H9 (cell line): ENCODE measurements at regions not wholly inside any gene's neighbourhood (a gene's known extent, or its start where the extent isn't known, plus 50 kb on each side); places are given as distances from the start of the nearest gene placed in this dataset.

Source experiments
- DNase-seq: peaks from one replicate; pipeline ENCODE4 v3.0.0-alpha.2; 2017
- H2AFZ ChIP-seq: one replicate; pipeline ENCODE4 v1.6.1; 2013; ENCODE audit warnings: mild to moderate bottlenecking, low read length, control low read depth, moderate library complexity
- H2AK5ac ChIP-seq: 2 replicates; pipeline ENCODE4 v1.6.1; 2013; ENCODE audit warnings: low read length, control low read depth, mixed read lengths; ENCODE audit not compliant: insufficient read length
- H2BK120ac ChIP-seq: one replicate; pipeline ENCODE4 v1.6.1; 2013; ENCODE audit warnings: low read depth, mild to moderate bottlenecking, low read length, control low read depth, inconsistent platforms; ENCODE audit not compliant: poor library complexity, severe bottlenecking
- H2BK12ac ChIP-seq: 2 replicates; pipeline ENCODE4 v1.6.1; 2013; ENCODE audit warnings: low read length, control low read depth, mixed read lengths, low read depth; ENCODE audit not compliant: insufficient read length
- H2BK15ac ChIP-seq: 2 replicates; pipeline ENCODE4 v1.6.1; 2013; ENCODE audit warnings: low read depth, low read length, control low read depth
- H2BK20ac ChIP-seq: one replicate; pipeline ENCODE4 v1.6.1; 2013; ENCODE audit warnings: low read depth, mild to moderate bottlenecking, low read length, control low read depth, inconsistent platforms; ENCODE audit not compliant: poor library complexity, severe bottlenecking
- H2BK5ac ChIP-seq: 2 replicates; pipeline ENCODE4 v1.6.1; 2013; ENCODE audit warnings: low read length, control low read depth, mixed read lengths; ENCODE audit not compliant: insufficient read length
- H3K14ac ChIP-seq: 2 replicates; pipeline ENCODE4 v1.6.1; 2013; ENCODE audit warnings: low read length, control low read depth; ENCODE audit not compliant: insufficient read depth
- H3K18ac ChIP-seq: 2 replicates; pipeline ENCODE4 v1.6.1; 2013; ENCODE audit warnings: low read depth, mild to moderate bottlenecking, mixed read lengths, low read length, control low read depth; ENCODE audit not compliant: insufficient read length
- H3K23ac ChIP-seq: 2 replicates; pipeline ENCODE4 v1.6.1; 2013; ENCODE audit warnings: low read length, control low read depth, mixed read lengths, low read depth; ENCODE audit not compliant: insufficient read length
- H3K23me2 ChIP-seq: 2 replicates; pipeline ENCODE4 v1.6.1; 2013; ENCODE audit warnings: low read depth, mild to moderate bottlenecking, mixed read lengths, low read length, control low read depth; ENCODE audit not compliant: insufficient read length, poor library complexity, severe bottlenecking
- H3K27ac ChIP-seq: 2 replicates; pipeline ENCODE4 v1.5.1; 2013; ENCODE audit warnings: low read length, control low read depth, mixed read lengths, low read depth; ENCODE audit not compliant: insufficient read length
- H3K27me3 ChIP-seq: 2 replicates; pipeline ENCODE4 v1.6.1; 2013; ENCODE audit warnings: low read length, control low read depth, inconsistent platforms; ENCODE audit not compliant: insufficient read depth
- H3K4ac ChIP-seq: 2 replicates; pipeline ENCODE4 v1.6.1; 2013; ENCODE audit warnings: low read depth, mild to moderate bottlenecking, control low read depth, inconsistent platforms, low read length, moderate library complexity
- H3K4me1 ChIP-seq: 2 replicates; pipeline ENCODE4 v1.6.1; 2013; ENCODE audit warnings: low read length, control low read depth, inconsistent platforms; ENCODE audit not compliant: insufficient read depth
- H3K4me2 ChIP-seq: 2 replicates; pipeline ENCODE4 v1.6.1; 2013; ENCODE audit warnings: low read length, control low read depth, mixed read lengths; ENCODE audit not compliant: insufficient read length, insufficient read depth
- H3K56ac ChIP-seq: 2 replicates; pipeline ENCODE4 v1.6.1; 2013; ENCODE audit warnings: low read depth, mild to moderate bottlenecking, mixed read lengths, low read length, control low read depth; ENCODE audit not compliant: insufficient read length
- H3K79me1 ChIP-seq: 2 replicates; pipeline ENCODE4 v1.6.1; 2013; ENCODE audit warnings: low read depth, mild to moderate bottlenecking, moderate library complexity, low read length, control low read depth, inconsistent platforms; ENCODE audit not compliant: insufficient read depth, poor library complexity, severe bottlenecking
- H3K79me2 ChIP-seq: 2 replicates; pipeline ENCODE4 v1.6.1; 2013; ENCODE audit warnings: low read length, control low read depth, inconsistent platforms; ENCODE audit not compliant: insufficient read depth
- H3K9ac ChIP-seq: 2 replicates; pipeline ENCODE4 v1.6.1; 2013; ENCODE audit warnings: low read length, control low read depth, mixed read lengths; ENCODE audit not compliant: insufficient read length; ENCODE audit errors: extremely low read depth
- H3K9me3 ChIP-seq: one replicate; pipeline ENCODE4 v1.6.1; 2013; ENCODE audit warnings: low read depth, low read length, inconsistent platforms; ENCODE audit not compliant: control insufficient read depth
- H3T11ph ChIP-seq: one replicate; pipeline ENCODE4 v1.6.1; 2013; ENCODE audit warnings: mild to moderate bottlenecking, low read length, control low read depth, inconsistent platforms
- H4K20me1 ChIP-seq: one replicate; pipeline ENCODE4 v1.6.1; 2013; ENCODE audit not compliant: control insufficient read depth, insufficient read length, insufficient read depth
- H4K5ac ChIP-seq: 2 replicates; pipeline ENCODE4 v1.6.1; 2013; ENCODE audit warnings: low read depth, mild to moderate bottlenecking, mixed read lengths, low read length, control low read depth; ENCODE audit not compliant: insufficient read length
- H4K8ac ChIP-seq: replicated peaks from 2 replicates; pipeline ENCODE4 v1.6.1; 2013; ENCODE audit warnings: low read length, control low read depth, mixed read lengths, low read depth; ENCODE audit not compliant: insufficient read length
- H4K91ac ChIP-seq: 2 replicates; pipeline ENCODE4 v1.6.1; 2013; ENCODE audit warnings: low read depth, mild to moderate bottlenecking, moderate library complexity, mixed read lengths, low read length, control low read depth; ENCODE audit not compliant: insufficient read length
- H3K27ac Mint-ChIP-seq, 3 experiments: 2 replicates in 2 of 3; 3 replicates in 1 of 3; pipeline ENCODE4 v1.8.0; 2020 to 2021; ENCODE audit warnings: mixed read lengths in 3 of 3, mild to moderate bottlenecking in 1 of 3, moderate library complexity in 1 of 3
- H3K27me3 Mint-ChIP-seq: 2 replicates; pipeline ENCODE4 v1.8.0; 2021; ENCODE audit warnings: low read depth, mild to moderate bottlenecking, moderate library complexity, mixed read lengths
- H3K36me3 Mint-ChIP-seq, 3 experiments: 2 replicates in 2 of 3; 3 replicates in 1 of 3; pipeline ENCODE4 v1.8.0; 2020 to 2021; ENCODE audit warnings: low read depth in 3 of 3, mixed read lengths in 3 of 3; ENCODE audit not compliant: insufficient read depth in 1 of 3
- H3K4me1 Mint-ChIP-seq, 2 experiments: 2 replicates each; pipeline ENCODE4 v1.8.0; 2020; ENCODE audit warnings: mixed read lengths in 2 of 2
- H3K4me3 Mint-ChIP-seq, 2 experiments: 2 replicates in 1 of 2; 3 replicates in 1 of 2; pipeline ENCODE4 v1.8.0; 2020 to 2021; ENCODE audit warnings: mild to moderate bottlenecking in 2 of 2, mixed read lengths in 2 of 2, moderate library complexity in 1 of 2
- H3K9me3 Mint-ChIP-seq, 2 experiments: 2 replicates in 1 of 2; 3 replicates in 1 of 2; pipeline ENCODE4 v1.8.0; 2020; ENCODE audit warnings: mild to moderate bottlenecking in 2 of 2, mixed read lengths in 2 of 2, moderate library complexity in 1 of 2
- WGBS: extraction: QIAGEN DNeasy Blood & Tissue Kit; methylation state at CpG from one replicate; pipeline ENCODE4 v1.1.7; 2013; ENCODE audit warnings: missing lambda C conversion rate, low lambda C conversion rate, mixed read lengths; ENCODE audit not compliant: insufficient read length; ENCODE audit errors: extremely low coverage; 5-methylcytosine and 5-hydroxymethylcytosine counted together
- TF ChIP-seq, protein P1 (sequence below): fragments of 200-600 bp; sonication (generic); conservative IDR thresholded peaks from 3 replicates; pipeline ENCODE4 v1.8.0; 2021; ENCODE audit warnings: antibody characterized with exemption, mild to moderate bottlenecking

DNA sequence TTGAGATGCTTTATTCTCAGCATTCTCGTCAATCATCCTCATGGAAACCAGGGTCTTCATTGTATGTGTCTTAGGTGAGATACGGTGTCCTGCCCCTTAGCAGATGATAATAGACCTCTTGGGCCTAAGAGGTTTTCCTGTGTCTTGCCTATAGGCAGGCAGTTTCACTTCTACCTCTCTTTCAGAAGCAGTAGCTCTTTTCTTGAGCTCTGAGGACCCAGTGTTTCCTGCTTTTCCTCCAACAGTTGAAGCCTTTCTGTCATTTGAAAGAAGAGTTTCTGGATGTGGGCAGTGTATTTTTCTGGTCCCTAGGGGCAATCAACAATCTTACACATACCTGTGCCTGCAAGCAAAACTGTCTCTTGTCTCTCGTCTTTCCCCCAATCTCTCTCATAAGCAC, 1550.3 kb upstream of the LRRTM3 start:
- H3T11ph ChIP-seq, result no peak overlapping the region
- H4K20me1 ChIP-seq, result no peaks in the 10 kb centered on the region
- no peak overlapping the region for H3K14ac ChIP-seq
- no peak overlapping the region for H3K56ac ChIP-seq
- no peaks in the 10 kb centered on the region for H3K23me2 ChIP-seq
- no peak overlapping the region for H3K23ac ChIP-seq
- H3K18ac ChIP-seq, result no peak overlapping the region
- TF ChIP-seq, protein P1, sequence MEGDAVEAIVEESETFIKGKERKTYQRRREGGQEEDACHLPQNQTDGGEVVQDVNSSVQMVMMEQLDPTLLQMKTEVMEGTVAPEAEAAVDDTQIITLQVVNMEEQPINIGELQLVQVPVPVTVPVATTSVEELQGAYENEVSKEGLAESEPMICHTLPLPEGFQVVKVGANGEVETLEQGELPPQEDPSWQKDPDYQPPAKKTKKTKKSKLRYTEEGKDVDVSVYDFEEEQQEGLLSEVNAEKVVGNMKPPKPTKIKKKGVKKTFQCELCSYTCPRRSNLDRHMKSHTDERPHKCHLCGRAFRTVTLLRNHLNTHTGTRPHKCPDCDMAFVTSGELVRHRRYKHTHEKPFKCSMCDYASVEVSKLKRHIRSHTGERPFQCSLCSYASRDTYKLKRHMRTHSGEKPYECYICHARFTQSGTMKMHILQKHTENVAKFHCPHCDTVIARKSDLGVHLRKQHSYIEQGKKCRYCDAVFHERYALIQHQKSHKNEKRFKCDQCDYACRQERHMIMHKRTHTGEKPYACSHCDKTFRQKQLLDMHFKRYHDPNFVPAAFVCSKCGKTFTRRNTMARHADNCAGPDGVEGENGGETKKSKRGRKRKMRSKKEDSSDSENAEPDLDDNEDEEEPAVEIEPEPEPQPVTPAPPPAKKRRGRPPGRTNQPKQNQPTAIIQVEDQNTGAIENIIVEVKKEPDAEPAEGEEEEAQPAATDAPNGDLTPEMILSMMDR, result no peak
- no peak overlapping the region for H2AK5ac ChIP-seq
- no peak for DNase-seq
- no peaks in the 10 kb centered on the region; the same call in 1 of the 2 replicates for H3K4me1 ChIP-seq
- no peak overlapping the region for H4K5ac ChIP-seq
- H3K27me3 ChIP-seq, result no peaks in the 10 kb centered on the region
- no peaks in the 10 kb centered on the region for H3K79me2 ChIP-seq
- no peak overlapping the region for H3K4ac ChIP-seq
- no peak overlapping the region for H2BK20ac ChIP-seq
- no peak overlapping the region for H4K91ac ChIP-seq
- 0 out of 5 replicates have a peak, but pooled peaks cover 0 to 2% of the 10 kb centered on the region in 2 experiments for H3K9me3 Mint-ChIP-seq
- H2BK12ac ChIP-seq, result no peak overlapping the region
- H4K8ac ChIP-seq, result no peak overlapping the region
- H3K4me3 Mint-ChIP-seq, result no peak overlapping the region
- no peak overlapping the region for H2BK15ac ChIP-seq
- H3K27me3 Mint-ChIP-seq, result no peaks in the 10 kb centered on the region
- no peak overlapping the region for H3K4me2 ChIP-seq
- H3K27ac ChIP-seq, result no peak overlapping the region
- peak overlapping the region; percentile 40 for H2AFZ ChIP-seq
- H3K79me1 ChIP-seq, result no peaks in the 10 kb centered on the region
- peaks cover 6 to 9% of the 10 kb centered on the region in 2 experiments for H3K4me1 Mint-ChIP-seq
- H2BK120ac ChIP-seq, result no peak overlapping the region
- H3K27ac Mint-ChIP-seq, result no peak overlapping the region
- no peak overlapping the region for H2BK5ac ChIP-seq
- no peak overlapping the region for H3K9ac ChIP-seq
- H3K36me3 Mint-ChIP-seq, result no peaks in the 10 kb centered on the region
- WGBS, result no CpG with 5 or more reads among the region's 3 CpGs
- no peaks in the 10 kb centered on the region for H3K9me3 ChIP-seq
